ENCODE measurements at regions not wholly inside any gene's neighbourhood (a gene's known extent, or its start where the extent isn't known, plus 50 kb on each side); places are given as distances from the start of the nearest gene placed in this dataset. TPM values are rescaled to one million over a fixed set of nuclear protein-coding genes. Genes with fewer than 3 reads are reported as not detected.

Small RNA genes lying in the stretch of these regions (small RNA-seq; reads per million reads assigned to genes)
- gene RNA5SP144 = not detected

Measured in fibroblast of the aortic adventitia (primary cell).